ENCODE measurements at regions not wholly inside any gene's neighbourhood (a gene's known extent, or its start where the extent isn't known, plus 50 kb on each side); places are given as distances from the start of the nearest gene placed in this dataset.
"Not testable (repeated sequence)": the region's sequence is repeated elsewhere in the genome, so short reads cannot be mapped to it uniquely, and the experiment has no call there.

- DNase-seq (ENCODE audit: low read depth) = no peak
These were observed 92.0 kb upstream of the AMN1 start for GRCh38 chr12:31820832-31821231.

GRCh38 chr12:31819427-31819826 lies 90.6 kb upstream of the AMN1 start:
- DNase-seq (ENCODE audit: low read depth) = no peak

DNA sequence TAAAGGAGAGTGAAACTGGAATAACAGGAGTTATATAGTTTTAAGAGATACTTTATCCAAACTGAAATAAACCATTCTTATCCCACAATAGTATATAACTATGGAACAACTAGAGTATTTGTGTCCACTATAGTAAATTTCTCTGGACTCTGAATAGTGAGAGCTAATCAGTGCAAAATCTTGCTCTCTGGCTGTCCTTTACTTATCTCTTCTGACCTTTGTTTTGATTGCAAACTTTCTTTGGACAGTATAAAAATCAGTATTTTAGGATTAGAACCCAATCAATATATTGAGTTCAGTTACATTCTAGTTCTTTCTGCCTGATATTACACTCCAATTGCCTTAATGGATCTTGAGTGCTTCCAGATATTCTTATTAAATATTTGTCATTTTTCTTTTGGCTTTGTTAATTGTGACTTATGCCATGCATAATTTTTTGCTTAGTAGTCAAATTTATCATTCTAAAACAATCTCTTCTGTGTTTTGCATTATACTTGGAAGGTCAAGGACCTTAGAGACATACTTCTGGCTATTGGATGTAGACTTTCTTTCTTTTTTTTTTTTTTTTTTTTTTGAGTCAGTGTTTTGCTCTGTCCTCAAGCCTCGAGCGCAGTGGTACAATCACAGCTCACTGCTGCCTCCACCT lies 89.9 kb upstream of the AMN1 start:
- DNase-seq (ENCODE audit: low read depth) = no peak

DNA sequence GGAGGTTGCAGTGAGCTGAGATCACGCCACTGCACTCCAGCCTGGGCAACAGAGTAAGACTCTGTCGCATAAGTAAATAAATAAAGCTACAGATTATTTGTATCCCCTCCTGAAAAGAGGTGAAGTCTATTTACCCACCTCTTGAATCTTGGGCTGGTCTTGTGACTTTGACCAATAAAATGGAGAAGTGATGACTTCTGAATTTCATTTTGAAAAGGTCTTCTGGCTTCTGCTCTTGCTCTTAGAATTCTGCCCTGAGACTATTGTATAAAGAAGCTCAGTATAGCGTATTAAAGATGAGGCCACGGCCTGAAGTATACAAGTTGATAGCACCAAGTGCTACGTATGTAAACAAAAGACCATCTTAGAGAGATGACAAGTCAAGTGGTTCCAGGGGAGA lies 88.3 kb upstream of the AMN1 start:
- no peak for DNase-seq (ENCODE audit: low read depth)

DNA sequence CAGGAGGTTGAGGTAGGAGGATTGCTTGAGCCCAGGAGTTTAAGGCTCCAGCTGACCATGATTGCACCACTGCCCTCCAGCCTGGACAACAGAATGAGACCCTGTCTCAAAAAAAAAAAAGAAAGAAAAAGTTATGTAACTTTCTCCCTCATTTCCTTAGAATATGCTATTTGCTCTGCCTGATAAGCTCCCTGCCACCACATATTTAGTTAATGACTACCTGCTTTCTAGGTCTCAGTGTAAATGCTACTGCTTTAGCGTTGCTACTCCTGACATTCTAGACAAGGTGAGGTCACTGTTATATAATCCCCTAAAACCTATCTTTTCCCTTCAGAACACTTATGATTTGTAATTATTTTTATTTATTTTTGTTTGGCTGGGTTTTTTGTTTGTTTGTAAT lies 86.3 kb upstream of the AMN1 start:
- no peak for DNase-seq (ENCODE audit: low read depth)

- DNase-seq (ENCODE audit: low read depth) = no peak
These were observed 84.5 kb upstream of the AMN1 start for GRCh38 chr12:31813305-31813704.

DNA sequence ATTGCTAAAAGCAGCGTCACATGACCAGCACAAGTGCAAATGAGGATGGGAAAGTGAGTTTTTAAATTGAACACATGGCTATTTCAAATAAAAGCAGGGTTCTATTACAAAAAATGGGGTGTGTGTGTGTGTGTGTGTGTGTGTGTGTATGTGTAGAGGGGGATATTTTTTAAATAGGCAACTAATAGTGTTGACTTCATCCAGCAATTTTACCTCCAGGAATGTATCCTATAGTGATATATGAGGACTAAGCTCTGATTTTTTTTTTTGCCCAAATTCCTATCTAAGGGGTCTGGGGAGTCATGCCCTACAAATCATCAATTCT lies 78.9 kb upstream of the AMN1 start:
- no peak for DNase-seq (ENCODE audit: low read depth)

DNA sequence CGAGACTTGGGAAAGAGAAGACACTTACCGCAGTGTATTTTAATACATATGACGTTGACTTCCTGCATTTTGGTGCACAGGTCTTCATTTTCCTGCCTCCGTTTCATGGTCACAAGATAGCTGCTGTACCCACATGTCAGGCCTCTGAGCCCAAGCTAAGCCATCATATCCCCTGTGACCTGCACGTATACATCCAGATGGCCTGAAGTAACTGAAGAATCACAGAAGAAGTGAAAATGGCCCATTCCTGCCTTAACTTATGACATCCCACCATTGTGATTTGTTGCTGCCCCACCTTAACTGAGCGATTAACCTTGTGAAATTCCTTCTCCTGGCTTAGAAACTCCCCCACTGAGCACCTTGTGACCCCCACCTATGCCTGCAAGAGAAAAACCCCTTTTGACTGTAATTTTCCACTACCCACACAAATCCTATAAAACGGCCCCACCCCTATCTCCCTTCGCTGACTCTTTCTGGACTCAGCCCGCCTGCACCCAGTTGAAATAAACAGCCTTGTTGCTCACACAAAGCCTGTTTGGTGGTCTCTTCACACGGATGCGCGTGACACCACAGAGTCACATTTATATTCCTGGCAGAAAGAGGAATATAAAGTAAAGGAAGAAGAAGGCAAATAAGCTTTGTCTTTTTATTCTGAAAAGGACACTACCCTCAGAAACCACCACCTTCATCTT lies 78.4 kb upstream of the AMN1 start:
- not testable (repeated sequence) for DNase-seq (ENCODE audit: low read depth)

GRCh38 chr12:31805681-31806080 lies 76.9 kb upstream of the AMN1 start:
- DNase-seq (ENCODE audit: low read depth) = not testable (repeated sequence)

- DNase-seq (ENCODE audit: low read depth) = not testable (repeated sequence)
These were observed 75.9 kb upstream of the AMN1 start for GRCh38 chr12:31804707-31805106.

- no peak for DNase-seq (ENCODE audit: low read depth)
These were observed 75.3 kb upstream of the AMN1 start for GRCh38 chr12:31804185-31804504.

GRCh38 chr12:31803306-31804184 lies 74.7 kb upstream of the AMN1 start:
- DNase-seq (ENCODE audit: low read depth) = no peak

- DNase-seq (ENCODE audit: low read depth) = no peak
These were observed 73.1 kb upstream of the AMN1 start for GRCh38 chr12:31801872-31802271.

DNA sequence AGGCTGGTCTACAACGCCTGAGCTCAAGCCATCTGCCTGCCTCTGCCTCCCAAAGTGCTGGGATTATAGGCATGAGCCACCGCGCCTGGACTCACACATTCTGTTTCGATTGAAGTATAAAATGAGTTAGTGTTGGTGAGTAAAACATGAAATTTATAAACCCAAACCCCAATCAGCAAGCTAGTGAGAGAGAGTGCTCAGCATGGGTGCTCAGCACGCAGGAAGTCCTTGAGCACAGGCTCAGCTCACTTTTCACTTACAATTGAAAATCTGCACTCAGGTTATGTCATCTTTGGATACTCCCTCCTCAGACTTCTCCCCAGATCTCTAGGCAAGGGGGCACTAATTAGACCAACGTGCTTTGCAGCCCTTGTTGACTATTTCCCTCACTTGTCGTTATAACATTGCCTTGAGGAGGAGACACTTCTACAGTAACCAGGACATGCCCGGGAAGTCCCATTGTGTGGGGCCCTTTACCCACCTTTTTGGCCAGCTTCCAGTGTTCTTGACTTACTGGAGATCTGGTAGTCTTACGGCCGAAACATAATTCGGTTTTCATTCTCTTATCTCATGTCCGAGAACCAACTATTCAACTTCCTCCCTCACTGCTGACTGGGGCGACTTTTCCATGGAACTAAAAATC lies 68.5 kb upstream of the AMN1 start:
- no peak for DNase-seq (ENCODE audit: low read depth)

DNA sequence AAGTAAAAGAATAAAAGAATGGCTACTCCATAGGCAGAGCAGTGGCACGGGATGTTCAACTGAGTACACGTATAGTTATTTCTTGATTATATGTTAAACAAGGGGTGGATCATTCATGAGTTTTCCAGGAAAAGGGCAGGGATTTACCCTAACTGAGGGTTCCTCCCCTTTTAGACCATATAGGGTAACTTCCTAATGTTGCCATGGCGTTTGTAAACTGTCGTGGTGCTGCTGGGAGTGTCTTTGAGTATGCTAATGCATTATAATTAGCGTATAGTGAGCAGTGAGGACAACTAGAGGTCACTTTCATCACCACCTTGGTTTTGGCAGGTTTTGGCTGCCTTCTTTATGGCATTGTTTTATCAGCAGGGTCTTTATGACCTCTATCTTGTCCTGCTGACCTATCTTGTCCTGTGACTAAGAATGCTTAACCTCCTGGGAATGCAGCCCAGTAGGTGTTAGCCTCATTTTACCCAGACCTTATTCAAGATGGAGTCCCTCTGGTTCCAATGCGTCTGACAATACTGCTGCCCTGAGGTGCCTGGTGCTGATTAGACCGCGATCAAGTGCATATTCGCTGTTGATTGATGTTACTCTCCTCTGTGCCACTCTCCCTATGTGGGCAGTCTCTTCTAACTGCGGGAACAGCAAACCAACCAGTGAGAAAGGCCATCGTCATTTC lies 67.6 kb upstream of the AMN1 start:
- no peak for DNase-seq (ENCODE audit: low read depth)

DNA sequence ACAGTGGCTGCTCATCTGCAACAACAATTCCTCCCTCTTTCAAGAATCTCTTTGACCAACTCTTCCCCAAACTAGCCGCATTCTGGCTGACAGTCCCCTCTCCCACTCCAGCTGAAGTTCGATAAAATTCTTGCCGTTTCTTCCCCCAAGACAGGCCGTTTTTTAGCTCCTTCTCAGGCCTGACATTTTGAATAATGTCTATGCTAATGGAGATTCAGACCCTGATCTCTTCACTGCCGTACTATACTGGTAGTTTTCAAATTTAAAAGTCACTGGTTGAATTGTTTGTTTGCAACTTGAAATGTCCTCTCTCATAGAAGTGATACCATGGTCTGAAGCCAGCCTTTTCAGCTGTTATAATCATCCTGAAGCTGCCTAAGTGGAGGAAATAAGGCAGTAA lies 65.9 kb upstream of the AMN1 start:
- DNase-seq (ENCODE audit: low read depth) = no peak

GRCh38 chr12:31791265-31791664 lies 62.4 kb upstream of the AMN1 start:
- DNase-seq (ENCODE audit: low read depth) = not testable (repeated sequence)

DNA sequence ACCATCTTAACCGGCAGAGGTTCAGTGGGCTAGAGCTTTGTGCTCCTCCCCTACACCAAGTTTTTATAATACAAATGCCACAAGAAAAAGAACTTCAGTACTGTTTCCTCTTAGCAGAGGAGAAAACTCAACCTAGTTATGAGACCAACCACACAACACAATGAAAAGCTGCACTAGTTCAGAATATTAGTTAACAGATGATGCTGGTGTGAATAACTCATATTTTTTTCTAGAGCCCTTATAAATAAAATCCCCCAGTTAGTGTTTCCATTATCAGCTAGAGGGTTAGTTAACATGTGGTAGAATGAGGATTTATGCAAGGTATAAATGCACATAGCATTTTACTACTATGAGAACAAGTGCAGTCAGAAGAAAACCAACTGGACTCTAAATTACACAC lies 61.9 kb upstream of the AMN1 start:
- DNase-seq (ENCODE audit: low read depth) = no peak

- DNase-seq (ENCODE audit: low read depth) = no peak
These were observed 56.5 kb upstream of the AMN1 start for GRCh38 chr12:31785318-31785717.

DNA sequence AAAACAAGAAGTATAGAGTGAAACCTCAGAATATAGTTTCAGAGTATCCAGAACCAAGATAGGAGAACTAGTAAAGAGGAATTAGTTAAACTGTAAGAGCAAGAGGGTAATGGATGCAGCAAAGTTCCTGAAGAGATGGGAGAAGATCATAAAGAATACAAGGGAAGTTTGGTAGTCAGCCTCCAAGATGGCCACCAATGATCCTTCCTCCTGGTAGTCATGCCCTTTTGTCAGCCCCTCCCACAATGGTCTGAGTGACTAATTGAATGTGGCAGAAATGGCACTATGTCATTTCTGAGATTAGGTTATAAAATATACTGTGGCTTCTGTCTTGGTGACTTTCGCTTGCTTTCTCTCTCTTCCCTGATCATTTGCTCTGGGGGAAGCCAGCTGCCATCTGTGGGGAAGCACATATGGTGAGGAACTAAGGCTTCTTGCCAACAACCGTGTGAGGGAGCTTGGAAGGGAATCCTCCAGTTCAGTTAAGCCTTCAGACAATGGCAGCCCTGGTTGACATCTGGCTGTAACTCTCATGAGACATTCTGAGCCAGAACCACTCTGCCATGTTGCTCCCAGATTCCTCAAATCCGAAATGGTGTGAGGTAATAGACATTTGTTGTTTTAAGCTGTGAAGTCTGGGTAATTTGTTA lies 55.3 kb upstream of the AMN1 start:
- no peak for DNase-seq (ENCODE audit: low read depth)

DNA sequence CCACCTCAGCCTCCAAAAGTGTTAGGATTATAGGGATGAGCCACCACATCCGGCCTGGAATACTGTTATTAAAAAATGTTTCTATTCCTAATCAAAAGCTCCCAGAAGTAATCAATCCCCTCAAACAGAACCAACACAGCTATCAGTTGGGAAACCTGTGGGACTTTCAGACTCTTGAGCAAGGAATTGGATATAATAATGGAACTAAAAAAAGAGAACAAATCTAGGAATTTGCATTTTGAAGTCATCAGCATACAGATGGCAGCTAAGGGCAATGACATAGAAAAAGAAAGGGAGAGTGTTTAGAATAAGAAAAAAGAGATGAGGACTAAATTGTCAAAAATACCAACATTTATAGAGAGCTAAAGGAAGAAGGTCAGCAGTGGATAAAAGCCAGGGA lies 54.7 kb upstream of the AMN1 start:
- no peak for DNase-seq (ENCODE audit: low read depth)

All from activated T-helper 9 cell treated with anti-CD3 and anti-CD28 coated beads, Interleukin-2, amount 50 U/mL, for 16 hours (primary cell).